Mammary epithelial cell (primary cell): ENCODE measurements at regions not wholly inside any gene's neighbourhood (a gene's known extent, or its start where the extent isn't known, plus 50 kb on each side); places are given as distances from the start of the nearest gene placed in this dataset.

Experiments
- CTCF ChIP-seq, 2 donors: IDR thresholded peaks in 1 of 2; conservative IDR thresholded peaks in 1 of 2; 2 replicates each; pipeline ENCODE4 v1.5.1; 2011 to 2012; ENCODE audit warnings: inconsistent platforms in 2 of 2, low read length in 2 of 2, mild to moderate bottlenecking in 2 of 2, control low read depth in 1 of 2, low read depth in 1 of 2; ENCODE audit not compliant: insufficient read depth in 1 of 2; ENCODE audit errors: extremely low read depth in 1 of 2
- EZH2 ChIP-seq: IDR thresholded peaks from 2 replicates; pipeline ENCODE4 v1.6.1; 2012; ENCODE audit warnings: low read length, inconsistent platforms, borderline replicate concordance

- TF ChIP-seq CTCF (conservative IDR thresholded peaks at IDR 0.05 in 1 of 2, IDR thresholded peaks at IDR 0.05 in 1 of 2; ENCODE audit: extremely low read depth in 1 of 2, insufficient read depth in 1 of 2, low read depth in 1 of 2, low read length in 2 of 2) (no peak), EZH2 (no peak)
These were observed 116.4 kb downstream of the PFKFB3 start for GRCh38 chr10:6319119-6319518.
